Liver (tissue), 8 donors: ENCODE measurements at regions not wholly inside any gene's neighbourhood (a gene's known extent, or its start where the extent isn't known, plus 50 kb on each side); places are given as distances from the start of the nearest gene placed in this dataset.

Experiments used
- DNase-seq: peaks from one replicate; pipeline ENCODE4 v3.0.0-alpha.2; 2017; ENCODE audit warnings: low spot score
- H3K27ac ChIP-seq, 2 donors: one replicate each; pipeline ENCODE4 v1.7.0; 2013; ENCODE audit warnings: inconsistent platforms in 2 of 2, low read length in 2 of 2, control low read depth in 1 of 2, low read depth in 1 of 2, mild to moderate bottlenecking in 1 of 2
- H3K27me3 ChIP-seq, 4 donors: one replicate each; pipeline versions ENCODE4 v1.6.1 to v1.7.0; 2013; ENCODE audit warnings: low read length in 3 of 4, inconsistent platforms in 1 of 4, mild to moderate bottlenecking in 1 of 4, moderate library complexity in 1 of 4; ENCODE audit not compliant: control insufficient read depth in 4 of 4, insufficient read depth in 4 of 4
- H3K36me3 ChIP-seq, 4 donors: one replicate each; pipeline versions ENCODE4 v1.6.1 to v1.7.0; 2013; ENCODE audit warnings: low read length in 3 of 4, mild to moderate bottlenecking in 3 of 4, low read depth in 1 of 4, moderate library complexity in 1 of 4; ENCODE audit not compliant: control insufficient read depth in 4 of 4, insufficient read depth in 3 of 4
- H3K4me1 ChIP-seq, 4 donors: one replicate each; pipeline versions ENCODE4 v1.6.1 to v1.7.0; 2013; ENCODE audit warnings: low read length in 3 of 4, mild to moderate bottlenecking in 3 of 4, moderate library complexity in 1 of 4; ENCODE audit not compliant: control insufficient read depth in 4 of 4, insufficient read depth in 4 of 4
- H3K4me3 ChIP-seq, 3 donors: one replicate each; pipeline versions ENCODE4 v1.6.1 to v1.7.0; 2013; ENCODE audit warnings: low read length in 3 of 3, control low read depth in 1 of 3, low read depth in 1 of 3, mild to moderate bottlenecking in 1 of 3
- H3K9ac ChIP-seq, 2 donors: one replicate each; pipeline ENCODE4 v1.7.0; 2013; ENCODE audit warnings: low read length in 2 of 2, mild to moderate bottlenecking in 2 of 2, moderate library complexity in 2 of 2, control low read depth in 1 of 2, low read depth in 1 of 2
- H3K9me3 ChIP-seq, 4 donors: one replicate each; pipeline versions ENCODE4 v1.6.1 to v1.7.0; 2013; ENCODE audit warnings: low read length in 3 of 4; ENCODE audit not compliant: control insufficient read depth in 4 of 4
- CTCF ChIP-seq: fragments of 150-350 bp; IDR thresholded peaks from 2 replicates; pipeline ENCODE4 v1.5.1; 2017; ENCODE audit warnings: improper control_type of control experiment, low read depth, low read length; ENCODE audit not compliant: missing input control
- EGR1 ChIP-seq, 2 donors: IDR thresholded peaks; 2 replicates each; pipeline ENCODE4 v1.6.1; 2016 to 2018; ENCODE audit warnings: antibody characterized with exemption in 2 of 2, low read depth in 2 of 2
- FOXA1 ChIP-seq: IDR thresholded peaks from 2 replicates; pipeline ENCODE4 v1.6.1; 2016; ENCODE audit warnings: antibody characterized with exemption
- FOXA2 ChIP-seq: IDR thresholded peaks from 2 replicates; pipeline ENCODE4 v1.6.1; 2016; ENCODE audit warnings: antibody characterized with exemption
- GABPA ChIP-seq, 2 donors: IDR thresholded peaks in 1 of 2; conservative IDR thresholded peaks in 1 of 2; 2 replicates each; pipeline ENCODE4 v1.6.1; 2016; ENCODE audit warnings: antibody characterized with exemption in 2 of 2, mild to moderate bottlenecking in 1 of 2, moderate library complexity in 1 of 2
- HNF4A ChIP-seq, 2 donors: conservative IDR thresholded peaks; 2 replicates each; pipeline ENCODE4 v1.6.1; 2016; ENCODE audit warnings: antibody characterized with exemption in 2 of 2, mild to moderate bottlenecking in 2 of 2
- HNF4G ChIP-seq: IDR thresholded peaks from 2 replicates; pipeline ENCODE4 v1.6.1; 2016; ENCODE audit warnings: antibody characterized with exemption
- JUND ChIP-seq, 2 donors: IDR thresholded peaks; 2 replicates each; pipeline ENCODE4 v1.6.1; 2016; ENCODE audit warnings: antibody characterized with exemption in 2 of 2
- MAX ChIP-seq: IDR thresholded peaks from 2 replicates; pipeline ENCODE4 v1.6.1; 2016; ENCODE audit warnings: antibody characterized with exemption
- NR2F2 ChIP-seq: IDR thresholded peaks from 2 replicates; pipeline ENCODE4 v1.6.1; 2016; ENCODE audit warnings: antibody characterized with exemption
- RAD21 ChIP-seq, 2 donors: IDR thresholded peaks; 2 replicates each; pipeline ENCODE4 v1.6.1; 2016; ENCODE audit warnings: antibody characterized with exemption in 2 of 2, mild to moderate bottlenecking in 2 of 2
- REST ChIP-seq: IDR thresholded peaks from 2 replicates; pipeline ENCODE4 v1.6.1; 2016; ENCODE audit warnings: antibody characterized with exemption, mild to moderate bottlenecking
- RXRA ChIP-seq, 2 donors: IDR thresholded peaks; 2 replicates each; pipeline ENCODE4 v1.6.1; 2017 to 2018; ENCODE audit warnings: antibody characterized with exemption in 2 of 2, mild to moderate bottlenecking in 1 of 2
- SP1 ChIP-seq: IDR thresholded peaks from 2 replicates; pipeline ENCODE4 v1.6.1; 2018; ENCODE audit warnings: antibody characterized with exemption, mild to moderate bottlenecking
- TAF1 ChIP-seq: conservative IDR thresholded peaks from 2 replicates; pipeline ENCODE4 v1.6.1; 2016; ENCODE audit warnings: antibody characterized with exemption, mild to moderate bottlenecking
- YY1 ChIP-seq: IDR thresholded peaks from 2 replicates; pipeline ENCODE4 v1.6.1; 2016; ENCODE audit warnings: antibody characterized with exemption, mild to moderate bottlenecking
- ZBTB33 ChIP-seq: IDR thresholded peaks from 2 replicates; pipeline ENCODE4 v1.6.1; 2016; ENCODE audit warnings: antibody characterized with exemption
- WGBS: extraction: QIAGEN DNeasy Blood & Tissue Kit; methylation state at CpG from one replicate; pipeline ENCODE4 v1.1.7; 2013; 5-methylcytosine and 5-hydroxymethylcytosine counted together
- TF ChIP-seq, protein P1 (sequence below): IDR thresholded peaks from 2 replicates; pipeline ENCODE4 v1.6.1; 2016; ENCODE audit warnings: antibody characterized with exemption
- donor health status: healthy.
- donor health status: healthy.
- donor health status: healthy.
- donor health status: healthy.
- donor health status: healthy.

DNA sequence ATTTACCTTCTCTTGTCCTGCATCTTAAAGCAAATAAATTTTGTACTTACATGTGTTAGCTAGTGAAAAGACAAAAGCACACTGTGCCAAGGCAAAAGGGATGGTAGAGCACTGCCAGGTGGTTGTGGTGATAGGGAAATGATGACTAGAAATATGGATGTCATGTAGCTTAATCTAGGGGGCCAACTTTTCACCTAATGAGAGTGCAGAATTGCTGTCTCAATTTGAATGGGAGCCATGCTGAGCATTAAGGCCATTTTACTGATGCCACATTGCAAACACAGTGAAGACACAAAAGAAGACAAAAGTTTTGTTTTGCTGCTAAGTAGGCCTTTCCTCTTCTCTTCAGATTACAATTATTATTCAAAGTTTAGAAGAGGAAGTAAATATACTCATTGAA, 274.7 kb downstream of the PDCD6IP start:
- TF ChIP-seq TAF1 (no peak), REST (no peak), ZBTB33 (no peak), RAD21 (IDR thresholded peaks at IDR 0.05) (no peak), MAX (no peak), YY1 (no peak), GABPA (IDR thresholded peaks at IDR 0.05 in 1 of 2, conservative IDR thresholded peaks at IDR 0.05 in 1 of 2) (no peak), HNF4A (conservative IDR thresholded peaks at IDR 0.05) (no peak), RXRA (IDR thresholded peaks at IDR 0.05) (no peak)
- TF ChIP-seq, protein P1, sequence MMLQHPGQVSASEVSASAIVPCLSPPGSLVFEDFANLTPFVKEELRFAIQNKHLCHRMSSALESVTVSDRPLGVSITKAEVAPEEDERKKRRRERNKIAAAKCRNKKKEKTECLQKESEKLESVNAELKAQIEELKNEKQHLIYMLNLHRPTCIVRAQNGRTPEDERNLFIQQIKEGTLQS: no peak
- Histone ChIP-seq H3K36me3 (no peaks in the 10 kb centered on the region), H3K4me3 (no peak overlapping the region), H3K27ac (no peak overlapping the region), H3K27me3 (no peaks in the 10 kb centered on the region), H3K9me3 (no peaks in the 10 kb centered on the region), H3K4me1 (no peaks in the 10 kb centered on the region), H3K9ac (no peak overlapping the region)
- DNase-seq: no peak

GRCh38 chr3:34073961-34074360, 275.5 kb downstream of the PDCD6IP start:
- no peak overlapping the region for H3K4me3 ChIP-seq
- WGBS: 86% methylated on average over 1 of the region's 1 CpG
- no peaks in the 10 kb centered on the region for H3K36me3 ChIP-seq
- no peaks in the 10 kb centered on the region for H3K27me3 ChIP-seq
- TF ChIP-seq ZBTB33: no peak
- TF ChIP-seq EGR1 (IDR thresholded peaks at IDR 0.05; ENCODE audit: low read depth in 2 of 2): no peak
- TF ChIP-seq MAX: no peak
- no peak for TF ChIP-seq RXRA (IDR thresholded peaks at IDR 0.05)
- TF ChIP-seq RAD21 (IDR thresholded peaks at IDR 0.05): no peak
- no peak for TF ChIP-seq SP1
- TF ChIP-seq JUND (IDR thresholded peaks at IDR 0.05): no peak
- TF ChIP-seq REST: no peak
- TF ChIP-seq GABPA (IDR thresholded peaks at IDR 0.05 in 1 of 2, conservative IDR thresholded peaks at IDR 0.05 in 1 of 2): no peak
- TF ChIP-seq, protein P1: no peak
- TF ChIP-seq YY1: no peak
- TF ChIP-seq FOXA2: no peak
- TF ChIP-seq NR2F2: no peak
- TF ChIP-seq CTCF: no peak
- no peak for TF ChIP-seq TAF1
- TF ChIP-seq HNF4A (conservative IDR thresholded peaks at IDR 0.05): no peak
- no peak for TF ChIP-seq FOXA1
- no peak for TF ChIP-seq HNF4G
- DNase-seq: no peak
- no peak overlapping the region for H3K27ac ChIP-seq
- no peaks in the 10 kb centered on the region for H3K9me3 ChIP-seq
- H3K4me1 ChIP-seq: no peaks in the 10 kb centered on the region
- no peak overlapping the region for H3K9ac ChIP-seq
